ENCODE measurements at regions not wholly inside any gene's neighbourhood (a gene's known extent, or its start where the extent isn't known, plus 50 kb on each side); places are given as distances from the start of the nearest gene placed in this dataset.

GRCh38 chr16:64641343-64641742, 480.5 kb downstream of the CDH11 start:
- no peak for DNase-seq

GRCh38 chr16:64638766-64639165, 483.1 kb downstream of the CDH11 start:
- no peak for DNase-seq

- DNase-seq = no peak
Measured at GRCh38 chr16:64629622-64630021, 492.2 kb downstream of the CDH11 start.

GRCh38 chr16:64627781-64628180, 494.1 kb downstream of the CDH11 start:
- no peak for DNase-seq

- DNase-seq = no peak
Measured at GRCh38 chr16:64627288-64627687, 494.6 kb downstream of the CDH11 start.

GRCh38 chr16:64626776-64627175, 495.1 kb downstream of the CDH11 start:
- no peak for DNase-seq

- DNase-seq = no peak
Measured at GRCh38 chr16:64621616-64622015, 500.2 kb downstream of the CDH11 start.

- DNase-seq = no peak
Measured at GRCh38 chr16:64617836-64618476, 503.9 kb downstream of the CDH11 start.

GRCh38 chr16:64615630-64616280, 506.1 kb downstream of the CDH11 start:
- no peak for DNase-seq

- DNase-seq = no peak
Measured at GRCh38 chr16:64596196-64596595, 525.7 kb downstream of the CDH11 start.

GRCh38 chr16:64590513-64590912, 531.4 kb downstream of the CDH11 start:
- no peak for DNase-seq

- no peak for DNase-seq
Measured at GRCh38 chr16:64589836-64590235, 532.0 kb downstream of the CDH11 start.

GRCh38 chr16:64586781-64587180, 535.1 kb downstream of the CDH11 start:
- no peak for DNase-seq

- no peak for DNase-seq
Measured at GRCh38 chr16:64585367-64585766, 536.5 kb downstream of the CDH11 start.

GRCh38 chr16:64580558-64580957, 541.3 kb downstream of the CDH11 start:
- DNase-seq = no peak

GRCh38 chr16:64579712-64580111, 542.2 kb downstream of the CDH11 start:
- DNase-seq = no peak

GRCh38 chr16:64545768-64546167, 576.1 kb downstream of the CDH11 start:
- DNase-seq = no peak

GRCh38 chr16:64544859-64545258, 577.0 kb downstream of the CDH11 start:
- DNase-seq = no peak

- DNase-seq = no peak
Measured at GRCh38 chr16:64543441-64543840, 578.4 kb downstream of the CDH11 start.

GRCh38 chr16:64543031-64543430, 578.8 kb downstream of the CDH11 start:
- no peak for DNase-seq

- no peak for DNase-seq
Measured at GRCh38 chr16:64542152-64542551, 579.7 kb downstream of the CDH11 start.

- DNase-seq = no peak
Measured at GRCh38 chr16:64541621-64542020, 580.2 kb downstream of the CDH11 start.

- DNase-seq = no peak
Measured at GRCh38 chr16:64540434-64540833, 581.4 kb downstream of the CDH11 start.

GRCh38 chr16:64539811-64540371, 582.0 kb downstream of the CDH11 start:
- DNase-seq = no peak

Data from activated naive CD4-positive, alpha-beta T cell treated with Interleukin-2 at 50 U/mL for 16 hours (primary cell).